HG02610 (cell line): ENCODE measurements at regions not wholly inside any gene's neighbourhood (a gene's known extent, or its start where the extent isn't known, plus 50 kb on each side); places are given as distances from the start of the nearest gene placed in this dataset.
"Not testable (repeated sequence)": the region's sequence is repeated elsewhere in the genome, so short reads cannot be mapped to it uniquely, and the experiment has no call there.

ENCODE experiments used
- ATAC-seq: cut with Tn5 transposase; IDR thresholded peaks from one replicate; pipeline ENCODE4 v1.9.1; 2021; ENCODE audit warnings: mild to moderate bottlenecking, moderate library complexity; ENCODE audit not compliant: unreplicated experiment

DNA sequence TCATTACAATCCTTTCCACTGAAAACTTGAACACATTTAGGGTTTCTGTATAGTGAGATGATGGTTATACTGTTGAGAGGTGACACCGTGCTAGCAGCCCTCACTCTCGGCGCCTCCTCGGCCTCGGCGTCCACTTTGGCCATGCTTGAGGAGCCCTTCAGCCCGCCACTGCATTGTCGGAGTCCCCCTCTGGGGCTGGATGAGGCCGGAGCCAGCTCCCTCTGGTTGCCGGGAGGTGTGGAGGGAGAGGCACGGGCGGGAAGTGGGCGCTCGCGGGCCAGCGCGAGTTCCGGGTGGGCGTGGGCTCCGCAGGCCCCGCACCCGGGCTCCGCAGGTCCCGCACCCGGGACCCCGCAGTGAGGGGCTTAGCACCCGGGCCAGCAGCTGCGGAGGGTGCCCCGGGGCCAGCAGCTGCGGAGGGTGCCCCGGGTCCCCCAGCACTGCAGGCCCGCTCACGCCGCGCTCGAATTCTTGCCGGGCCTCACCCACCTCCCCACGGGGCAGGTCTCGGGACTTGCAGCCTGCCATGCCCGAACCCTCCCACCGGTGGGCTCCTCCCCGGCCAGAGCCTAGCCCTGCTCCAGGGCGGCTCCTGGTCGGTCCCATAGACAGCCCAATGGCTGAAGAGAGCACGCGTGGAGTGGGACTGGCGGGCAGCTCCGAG, 145.9 kb upstream of the ZNF608 start:
- ATAC-seq = no peak

DNA sequence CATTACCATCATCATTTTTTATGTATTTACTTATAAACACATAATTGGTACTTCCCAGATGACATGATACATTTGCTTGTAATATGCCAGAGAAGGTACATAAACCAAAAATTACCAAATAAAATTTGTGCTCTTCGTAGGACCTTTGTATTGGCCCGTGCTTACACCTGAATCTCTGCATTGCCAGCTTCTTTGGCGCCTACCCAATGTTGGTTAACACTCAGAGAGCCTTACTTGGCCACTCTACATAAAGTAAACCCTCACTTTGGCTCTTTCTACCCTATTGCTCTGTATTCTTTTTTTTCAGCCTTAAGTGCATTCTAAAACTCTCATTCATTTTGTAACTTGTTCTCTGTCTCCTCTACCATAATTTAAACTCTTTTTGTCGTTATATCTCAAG, 148.1 kb upstream of the ZNF608 start:
- no peak for ATAC-seq

DNA sequence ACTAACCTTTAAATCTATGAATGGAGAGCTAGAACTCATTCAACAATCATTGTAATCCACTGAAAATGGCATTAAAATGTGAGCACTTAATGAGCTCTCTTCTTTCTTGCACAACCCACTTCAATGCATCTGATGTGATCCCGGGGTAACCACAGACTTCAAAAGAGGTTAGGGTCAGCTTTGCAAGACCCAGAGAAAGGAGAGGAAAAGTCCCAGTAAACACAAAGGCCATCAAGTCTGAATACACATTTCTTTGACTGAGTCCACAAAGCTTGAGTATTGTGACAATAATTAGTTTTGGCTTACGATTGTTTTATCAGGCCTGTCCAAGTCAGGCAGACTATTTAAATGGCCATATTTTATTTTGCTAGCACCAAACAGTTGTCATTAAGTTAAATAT, 148.8 kb upstream of the ZNF608 start:
- no peak for ATAC-seq

DNA sequence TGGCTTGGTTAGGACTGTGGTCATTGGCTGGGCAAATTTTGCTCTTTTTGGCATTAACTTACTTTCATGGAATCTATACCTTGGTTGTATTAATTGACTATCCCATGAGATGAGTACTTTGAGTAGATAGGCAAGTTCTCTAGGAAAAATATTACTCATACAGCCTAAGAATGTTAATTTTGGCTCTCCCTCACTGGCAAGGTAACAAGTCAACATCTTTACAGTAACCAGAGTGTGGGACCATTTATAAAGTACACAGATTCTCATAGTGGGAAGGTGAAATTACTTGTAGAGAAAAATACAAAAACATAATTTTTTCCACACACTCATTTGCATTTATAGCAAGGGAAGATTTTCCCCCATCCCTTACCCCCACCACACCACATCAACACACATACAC, 154.6 kb upstream of the ZNF608 start:
- no peak for ATAC-seq

DNA sequence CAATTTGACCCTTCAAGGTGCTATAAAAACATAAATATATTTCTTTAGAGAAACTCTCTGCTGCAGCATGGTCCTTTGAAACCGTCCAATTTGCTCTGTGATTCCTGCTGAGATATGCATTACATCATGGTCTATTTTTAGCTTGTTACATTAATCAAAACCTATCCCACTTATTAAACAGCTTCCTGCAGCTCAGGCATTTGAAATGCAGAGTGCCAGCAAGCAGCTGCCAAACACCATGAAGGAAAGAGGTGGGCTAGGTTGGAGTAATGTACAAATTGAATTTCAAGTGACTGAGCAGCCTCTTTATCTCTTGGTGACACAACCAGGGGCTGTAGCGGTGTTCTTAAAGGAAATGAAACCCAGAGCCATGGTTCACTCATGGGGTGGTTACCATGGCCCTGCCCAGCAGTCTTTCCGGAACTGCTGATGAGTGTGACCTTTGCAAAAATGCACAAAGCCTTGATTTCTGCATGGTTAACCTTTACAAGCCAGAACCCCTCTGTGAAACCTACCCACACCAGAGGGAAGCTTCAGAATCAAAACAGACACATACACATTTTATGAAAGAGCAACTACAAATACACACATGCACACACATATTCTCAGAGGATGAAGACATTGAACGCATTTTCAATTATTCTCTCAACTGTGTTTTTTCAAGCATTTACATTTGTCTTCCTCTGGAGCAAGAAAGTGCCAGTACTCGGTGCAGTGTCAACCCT, 155.8 kb upstream of the ZNF608 start:
- ATAC-seq = peak; percentile 99

DNA sequence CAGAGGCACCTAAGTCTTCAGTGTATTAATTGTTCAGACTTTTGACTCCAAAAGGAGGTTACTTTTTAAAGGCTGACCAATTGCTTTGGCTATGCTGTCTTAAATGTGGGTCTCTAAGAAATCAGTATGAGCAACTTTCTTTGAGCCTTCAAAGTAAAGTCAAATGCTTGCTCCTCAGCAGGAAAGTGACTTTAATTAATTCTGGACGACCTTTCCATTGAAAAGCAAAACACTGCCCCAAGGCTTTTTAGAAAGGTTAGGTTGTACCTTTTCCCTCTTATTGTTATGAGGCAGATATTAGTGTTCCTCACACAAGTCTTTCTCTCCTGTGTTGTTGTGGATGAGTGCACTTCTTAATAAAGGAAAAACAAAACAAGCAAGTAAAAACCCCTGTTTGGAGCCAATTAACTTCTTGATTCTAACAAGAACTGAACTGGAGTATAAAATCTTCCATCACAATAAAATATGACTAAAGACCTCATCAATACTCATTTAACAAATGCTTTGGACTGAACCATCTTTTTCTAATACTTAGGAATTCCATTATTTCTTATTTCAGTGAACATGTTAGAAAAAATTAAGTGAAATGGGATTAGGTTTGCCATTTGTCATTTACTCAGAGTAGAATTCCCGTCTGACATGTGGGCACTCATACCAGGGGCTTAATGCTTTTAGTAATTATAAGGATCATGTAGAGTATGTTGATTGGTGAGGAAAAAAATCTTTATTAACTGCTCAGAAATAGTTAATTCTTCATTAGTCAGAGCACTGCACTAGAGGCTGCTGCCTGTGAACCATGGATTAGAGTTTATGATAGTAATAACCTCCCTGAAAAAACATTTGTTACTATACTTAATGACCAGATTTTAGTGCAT, 159.1 kb upstream of the ZNF608 start:
- ATAC-seq = no peak

DNA sequence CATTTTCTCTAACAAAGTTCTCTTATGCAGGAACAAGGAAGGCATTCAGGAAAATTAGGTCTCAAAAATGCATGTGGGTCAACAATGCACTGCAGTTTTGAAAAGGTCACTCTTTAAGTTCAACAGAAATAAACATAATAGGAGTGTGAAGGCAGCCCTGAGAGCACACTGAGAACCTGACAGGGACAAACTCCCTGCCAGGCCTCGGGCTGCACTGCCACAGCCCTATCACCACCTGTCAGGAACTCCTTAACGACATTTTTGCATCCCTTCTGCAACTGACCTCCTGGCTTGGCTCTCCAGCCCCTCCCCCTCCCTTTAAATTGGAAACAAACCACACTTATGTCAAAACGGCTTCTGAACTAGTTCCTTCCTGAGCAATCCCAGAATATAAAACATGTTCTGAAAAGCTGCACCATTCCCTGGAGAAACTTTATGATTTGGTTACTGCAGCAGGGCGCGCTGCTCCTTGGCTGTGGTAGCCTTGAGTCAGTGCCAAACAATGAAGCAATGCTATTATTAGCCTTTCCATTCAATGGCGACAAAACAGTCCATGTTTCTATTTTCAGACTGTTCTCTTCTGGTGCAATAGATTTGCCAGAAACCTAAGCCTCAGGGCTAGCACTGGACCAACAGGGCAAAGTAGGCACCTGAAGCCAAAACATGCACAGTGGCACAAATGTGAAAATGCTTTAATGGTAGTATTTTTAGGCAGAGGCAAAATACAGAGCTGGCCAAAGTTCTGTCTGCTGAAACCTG, 160.1 kb upstream of the ZNF608 start:
- ATAC-seq = no peak

DNA sequence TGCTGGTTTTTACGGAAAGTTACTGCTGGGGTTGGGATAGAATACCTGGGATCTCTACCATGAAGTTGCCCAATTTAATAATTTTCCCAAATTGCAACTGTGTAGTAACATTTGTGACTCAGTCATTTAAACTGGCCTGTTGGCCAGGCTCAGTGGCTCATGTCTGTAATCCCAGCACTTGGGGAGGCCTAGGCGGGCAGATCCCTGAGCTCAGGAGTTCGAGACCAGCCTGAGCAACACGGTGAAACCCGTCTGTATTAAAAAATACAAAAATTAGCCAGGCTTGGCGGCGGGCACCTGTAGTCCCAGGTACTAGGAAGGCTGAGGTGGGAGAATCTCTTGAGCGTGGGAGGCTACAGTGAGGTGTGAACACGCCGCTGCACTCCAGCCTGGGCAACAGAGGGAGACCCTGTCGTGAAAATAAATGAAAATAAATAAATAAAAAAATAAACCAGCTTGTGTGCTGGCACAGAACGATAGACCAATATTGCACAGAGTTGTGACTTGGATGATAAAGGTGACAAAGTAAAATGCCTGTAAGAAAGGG, 160.7 kb upstream of the ZNF608 start:
- ATAC-seq = no peak

DNA sequence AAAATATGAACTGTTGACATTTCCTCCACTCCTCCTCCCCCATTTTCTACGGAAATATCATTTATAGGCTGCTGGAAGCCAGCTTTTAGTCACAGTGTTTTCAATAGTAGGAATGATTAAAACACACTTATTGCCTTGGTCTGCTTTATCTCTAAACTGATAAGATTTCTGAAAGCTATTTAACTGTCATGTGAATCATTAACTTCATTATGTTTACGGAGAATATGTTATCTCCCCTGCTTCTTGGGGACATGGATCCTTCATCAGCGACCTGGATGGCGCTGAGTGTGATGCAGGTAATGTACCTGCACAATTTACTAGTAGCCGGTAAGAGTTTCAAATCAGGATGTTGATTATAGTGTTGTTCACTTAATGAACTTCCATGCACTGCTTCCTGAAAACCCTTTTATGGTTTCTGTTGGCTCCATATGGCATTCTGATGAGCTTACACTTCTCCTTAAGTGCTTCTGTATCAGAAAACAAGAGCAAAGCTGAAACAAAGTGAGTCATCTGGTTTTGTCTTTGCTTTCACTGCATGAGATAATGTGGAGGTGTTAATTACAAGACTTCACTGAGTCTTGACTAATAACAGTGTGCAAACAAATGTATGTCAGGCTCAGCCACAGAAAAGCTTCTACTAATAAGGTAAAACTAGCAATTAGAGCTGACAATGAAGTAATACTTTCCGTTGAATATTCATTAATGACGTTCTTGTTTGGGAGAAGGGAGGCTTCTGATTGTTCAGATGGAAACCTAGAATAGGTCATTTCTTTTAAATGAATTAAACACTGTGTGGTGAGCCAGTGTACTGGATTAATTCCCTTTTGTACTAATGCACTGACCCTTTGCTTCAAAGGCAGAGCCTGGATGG, 162.4 kb upstream of the ZNF608 start:
- peak; percentile 85 for ATAC-seq

DNA sequence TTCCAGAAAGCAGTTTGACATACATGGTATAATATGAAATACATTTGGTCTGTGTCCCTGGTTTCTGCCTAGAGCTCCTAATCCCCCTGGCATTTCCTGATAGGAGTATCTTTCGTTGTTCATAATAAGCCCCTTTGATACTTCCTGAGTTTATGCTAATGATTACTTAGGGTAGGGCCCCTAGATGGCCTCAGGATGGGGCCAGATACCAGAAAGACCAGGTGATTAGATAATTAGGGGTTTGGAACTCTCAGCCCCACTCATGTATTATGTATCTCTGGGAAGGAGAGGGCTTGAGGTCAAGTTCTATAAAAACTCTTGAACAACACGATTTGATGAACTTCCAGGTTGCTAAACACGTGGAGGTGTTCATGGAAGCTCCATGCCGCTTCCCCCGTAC, 163.3 kb upstream of the ZNF608 start:
- no peak for ATAC-seq

DNA sequence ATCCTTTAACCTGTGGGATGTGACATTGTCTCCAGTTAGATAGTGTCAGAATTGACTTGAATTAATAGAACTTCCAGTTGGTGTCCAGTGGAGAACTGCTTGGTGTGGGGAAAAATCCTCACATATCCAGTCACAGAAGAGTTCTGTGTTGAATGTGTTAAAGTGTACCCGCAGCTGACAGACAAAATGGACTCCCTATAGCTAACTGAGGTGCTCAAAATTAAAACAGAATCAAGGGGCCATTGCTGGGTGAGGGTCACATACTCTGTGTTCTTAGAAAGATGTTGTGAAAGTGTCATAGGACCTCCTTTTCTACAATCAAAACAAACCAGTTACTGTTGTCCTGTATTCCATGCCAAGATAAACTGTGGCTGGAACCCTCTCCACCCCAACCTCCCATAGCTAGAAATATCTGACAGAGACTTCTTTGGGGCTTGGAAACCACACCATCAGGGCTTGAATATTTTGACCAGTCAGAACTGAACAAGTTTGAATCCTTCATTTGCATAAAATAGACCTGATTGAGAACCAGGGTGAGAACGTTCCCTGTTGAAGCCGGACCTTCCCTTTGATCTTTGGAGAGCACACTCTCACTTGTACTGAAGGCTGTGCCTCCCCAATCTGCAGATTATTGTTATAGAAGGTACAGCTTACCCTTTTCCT, 164.0 kb upstream of the ZNF608 start:
- peak; percentile 80 for ATAC-seq

DNA sequence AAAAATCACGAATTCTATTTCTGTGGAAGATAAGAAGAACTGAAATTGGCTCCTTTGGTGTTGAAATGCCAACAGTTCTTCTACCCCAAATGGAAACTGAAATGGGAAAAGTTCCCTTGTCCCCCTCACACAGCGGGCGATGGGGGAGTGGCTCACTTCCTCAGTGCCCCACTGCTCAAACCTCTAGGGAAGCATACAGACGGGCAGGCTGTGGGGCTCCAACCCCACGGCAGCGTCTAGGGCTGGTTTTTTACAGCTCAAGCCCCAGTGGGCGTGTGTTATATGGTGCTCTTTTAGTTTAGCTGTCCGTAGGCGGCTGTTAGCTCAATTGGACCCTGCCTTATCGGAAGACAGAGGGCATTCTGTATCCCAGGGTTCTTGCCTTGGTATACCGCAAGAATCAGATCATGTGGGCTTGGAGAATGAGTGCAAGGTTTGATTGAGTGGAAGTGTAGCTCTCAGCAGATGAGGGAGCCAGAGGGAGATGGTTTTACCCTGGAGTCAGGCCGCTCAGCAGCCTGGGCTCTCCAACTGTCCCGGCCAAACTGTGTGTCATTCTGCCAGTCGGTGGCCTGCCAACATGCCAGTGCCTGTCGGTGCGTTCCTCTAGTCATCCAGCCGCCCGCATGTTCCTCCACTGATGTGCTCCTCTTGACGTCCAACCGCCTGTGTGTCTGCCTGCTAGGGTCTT, 166.3 kb upstream of the ZNF608 start:
- ATAC-seq = no peak

DNA sequence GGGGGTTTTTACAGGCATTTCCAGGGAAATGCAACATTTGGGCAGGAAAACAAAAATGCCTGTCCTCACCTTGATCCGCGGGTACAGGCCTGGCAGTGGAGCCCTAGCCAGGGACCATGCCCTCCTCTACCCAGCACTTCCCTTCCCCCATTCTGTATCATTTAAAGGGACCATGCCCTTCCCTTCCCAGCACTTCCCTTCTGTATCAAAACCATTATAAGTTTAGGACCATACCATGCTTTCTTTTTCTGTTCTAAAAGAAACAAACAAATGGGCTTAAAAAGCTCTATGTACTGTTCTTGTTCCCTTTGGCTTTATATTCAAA, 166.9 kb upstream of the ZNF608 start:
- no peak for ATAC-seq

DNA sequence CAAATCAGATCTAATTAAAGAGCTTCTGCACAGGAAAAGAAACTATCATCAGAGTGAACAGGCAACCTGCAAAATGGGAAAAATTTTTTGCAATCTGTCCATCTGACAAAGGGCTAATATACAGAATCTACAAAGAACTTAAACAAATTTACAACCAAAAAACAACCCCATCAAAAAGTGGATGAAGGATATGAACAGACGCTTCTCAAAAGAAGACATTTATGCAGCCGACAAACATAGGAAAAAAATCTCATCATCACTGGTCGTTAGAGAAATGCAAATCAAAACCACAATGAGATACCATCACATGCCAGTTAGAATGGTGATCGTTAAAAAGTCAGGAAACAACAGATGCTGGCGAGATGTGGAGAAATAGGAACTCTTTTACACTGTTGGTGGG, 169.9 kb upstream of the ZNF608 start:
- ATAC-seq = not testable (repeated sequence)

DNA sequence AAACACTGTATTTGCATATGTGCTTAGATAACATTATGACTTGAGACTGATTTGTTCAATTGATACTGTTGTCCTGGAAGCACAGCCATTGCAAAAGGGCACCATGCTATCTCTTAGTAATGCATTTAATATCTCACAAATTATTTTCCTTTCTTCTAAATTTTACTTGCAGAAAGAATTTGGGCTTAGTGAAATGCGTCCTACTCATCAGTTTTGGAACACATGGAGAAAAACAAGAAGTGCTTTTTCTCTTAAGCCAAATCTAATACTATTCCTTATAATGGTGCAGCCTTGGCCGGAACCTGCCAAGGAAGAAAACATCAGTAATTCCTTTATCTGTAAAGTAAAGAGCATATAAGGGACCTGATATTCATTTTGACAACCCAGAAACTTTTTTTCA, 172.2 kb upstream of the ZNF608 start:
- ATAC-seq = no peak

DNA sequence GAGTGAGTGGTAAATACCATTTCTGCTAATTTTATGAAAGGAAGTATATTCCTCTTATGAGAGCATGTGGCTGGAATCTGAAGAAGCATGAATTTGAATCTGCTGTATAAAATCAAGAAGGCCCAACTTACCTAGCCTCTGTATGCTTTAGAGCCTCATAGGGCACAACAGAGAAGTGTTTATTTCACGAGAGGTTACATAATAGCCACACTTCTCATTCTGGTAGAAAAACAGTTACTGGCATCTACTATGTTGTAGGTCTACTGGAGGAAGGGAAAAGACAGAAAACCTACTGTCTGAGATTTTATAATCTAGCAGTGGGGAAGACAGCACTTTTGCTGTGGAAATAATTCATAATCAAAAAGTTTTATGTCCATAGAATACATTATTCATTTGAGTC, 172.6 kb upstream of the ZNF608 start:
- ATAC-seq = no peak

DNA sequence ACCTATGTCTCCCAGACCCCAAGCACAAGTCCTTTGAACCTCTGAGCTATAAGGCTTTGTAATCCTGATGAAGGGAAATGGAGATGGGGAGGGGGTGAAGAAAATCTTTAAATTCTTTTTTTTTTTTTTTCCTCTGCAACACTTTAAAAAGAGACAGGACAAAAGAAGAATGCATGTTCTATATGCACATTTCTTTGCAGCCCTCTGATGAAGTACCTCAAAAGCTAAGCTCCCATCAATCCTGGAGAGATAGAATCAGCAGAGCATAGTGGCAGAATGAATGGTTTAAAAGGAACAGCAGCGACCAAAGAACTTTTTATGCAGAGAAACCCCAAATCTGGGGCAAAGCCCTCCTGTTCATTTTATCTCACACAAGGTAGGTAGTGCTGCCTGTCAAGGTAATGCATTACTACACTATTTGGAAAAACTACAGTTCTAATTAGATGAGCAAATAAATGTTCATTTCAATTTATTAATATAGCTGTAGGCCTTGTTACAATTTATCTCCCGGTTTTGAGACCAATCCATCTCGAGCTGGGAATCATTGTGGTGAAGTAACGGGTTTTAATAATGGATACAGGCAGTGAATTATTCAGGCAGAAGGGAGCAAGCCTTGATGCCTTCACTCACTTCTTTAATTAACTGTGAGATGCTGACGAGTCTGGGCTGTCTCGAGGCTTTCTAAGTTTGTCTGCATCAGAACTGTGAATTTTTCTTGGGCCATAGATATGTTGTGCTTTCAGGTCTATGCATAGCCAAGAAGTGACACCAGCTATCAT, 173.5 kb upstream of the ZNF608 start:
- no peak for ATAC-seq
